Body of pancreas (tissue), 4 donors: ENCODE measurements at regions not wholly inside any gene's neighbourhood (a gene's known extent, or its start where the extent isn't known, plus 50 kb on each side); places are given as distances from the start of the nearest gene placed in this dataset.
"Not testable (repeated sequence)": the region's sequence is repeated elsewhere in the genome, so short reads cannot be mapped to it uniquely, and the experiment has no call there.

Experiments
- ATAC-seq: fragments of 150-250 bp; one replicate; pipeline ENCODE4 v1.9.1; 2016
- DNase-seq, 4 donors: peaks; one replicate each; pipeline ENCODE4 v3.0.0-alpha.2; 2019
- H3K27ac ChIP-seq, 4 donors: fragments of 200-600 bp; sonication (generic); 1 replicate in 3 of 4; 2 replicates in 1 of 4; pipeline versions ENCODE4 v1.5.1 to v1.6.1; 2016 to 2019; ENCODE audit warnings: mild to moderate bottlenecking in 1 of 4, mixed read lengths in 1 of 4, moderate library complexity in 1 of 4
- H3K27me3 ChIP-seq, 2 donors: fragments of 200-600 bp; sonication (generic); one replicate each; pipeline ENCODE4 v1.6.0; 2016; ENCODE audit warnings: mild to moderate bottlenecking in 1 of 2
- H3K36me3 ChIP-seq, 2 donors: fragments of 200-600 bp; sonication (generic); replicated peaks in 1 of 2; 2 replicates each; pipeline ENCODE4 v1.5.1; 2016; ENCODE audit warnings: low read depth in 2 of 2; ENCODE audit not compliant: insufficient read depth in 1 of 2
- H3K4me1 ChIP-seq: fragments of 200-600 bp; sonication (generic); one replicate; pipeline ENCODE4 v1.6.0; 2016
- H3K4me3 ChIP-seq, 2 donors: fragments of 200-600 bp; sonication (generic); 1 replicate in 1 of 2; 2 replicates in 1 of 2; pipeline ENCODE4 v1.5.1; 2016 to 2019
- H3K9me3 ChIP-seq, 3 donors: fragments of 200-600 bp; sonication (generic); 1 replicate in 2 of 3; 2 replicates in 1 of 3; pipeline ENCODE4 v1.5.1; 2016
- POLR2A ChIP-seq, 3 donors: fragments of 450-650 bp; IDR thresholded peaks; one replicate each; pipeline ENCODE4 v1.6.1; 2016; ENCODE audit warnings: antibody characterized with exemption in 3 of 3, mild to moderate bottlenecking in 2 of 3
- WGBS, 2 donors: methylation state at CpG; one replicate each; pipeline ENCODE4 v1.1.5; 2017; 5-methylcytosine and 5-hydroxymethylcytosine counted together
- intact Hi-C: fragments of 100-400 bp; cut with DNase I; formaldehyde crosslinking; loops from one replicate; pipeline ENCODE4 v1.15.1; 2023
- TF ChIP-seq, protein P1 (sequence below), 7 experiments: fragments of 450-650 bp in 4 of 7; fragments of 200-600 bp in 3 of 7; sonication (generic) in 3 of 7; IDR thresholded peaks; one replicate each; pipeline ENCODE4 v1.5.1; 2016 to 2019; ENCODE audit warnings: antibody characterized with exemption in 7 of 7

DNA sequence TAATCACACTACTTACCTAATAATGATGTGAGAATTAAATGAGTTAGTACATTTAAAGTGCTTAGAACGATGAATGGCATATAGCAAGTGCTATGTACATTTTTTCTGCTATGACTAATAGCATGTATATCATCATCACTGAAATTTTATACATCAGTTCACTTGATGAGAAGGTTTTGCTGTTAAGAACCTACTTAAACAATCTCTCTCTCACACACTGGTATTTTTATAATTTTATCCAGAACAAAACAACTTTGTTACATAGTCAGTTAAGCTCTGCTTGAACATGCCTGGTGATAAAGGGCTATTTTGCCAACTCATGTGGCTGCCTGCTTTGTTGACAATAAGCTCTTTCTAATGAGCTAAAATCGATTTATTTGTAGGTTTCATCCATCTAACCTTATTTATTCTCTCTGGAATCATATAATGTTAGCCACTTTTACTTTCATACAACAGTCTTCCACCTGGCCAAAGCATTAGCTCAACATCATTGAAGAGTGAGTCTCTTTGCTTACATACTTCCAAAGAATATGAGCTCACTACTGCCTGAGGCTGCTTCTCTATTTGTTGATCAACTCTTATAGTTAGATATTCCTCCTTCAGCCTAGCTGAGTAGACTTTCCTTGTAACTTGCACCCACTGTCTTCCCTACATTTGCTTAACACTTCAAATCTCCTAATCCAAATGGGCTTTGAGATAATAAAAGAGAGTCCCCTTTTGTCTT lies 372.7 kb upstream of the BOD1L1 start:
- no peaks in the 10 kb centered on the region for H3K27me3 ChIP-seq
- 37% methylated on average over 2 of the region's 2 CpGs for WGBS, 2 donors
- H3K4me1 ChIP-seq, result no peaks in the 10 kb centered on the region
- peaks cover 0 to 15% (median 0%) of the 10 kb centered on the region in 3 donors for H3K9me3 ChIP-seq
- H3K36me3 ChIP-seq, result no peaks in the 10 kb centered on the region
- no peak for DNase-seq
- no peak overlapping the region for H3K27ac ChIP-seq
- ATAC-seq, result no peak
- H3K4me3 ChIP-seq, result no peak overlapping the region
- intact Hi-C loops, result no loop called here
- no peak for TF ChIP-seq POLR2A (IDR thresholded peaks at IDR 0.05)
- TF ChIP-seq, protein P1, sequence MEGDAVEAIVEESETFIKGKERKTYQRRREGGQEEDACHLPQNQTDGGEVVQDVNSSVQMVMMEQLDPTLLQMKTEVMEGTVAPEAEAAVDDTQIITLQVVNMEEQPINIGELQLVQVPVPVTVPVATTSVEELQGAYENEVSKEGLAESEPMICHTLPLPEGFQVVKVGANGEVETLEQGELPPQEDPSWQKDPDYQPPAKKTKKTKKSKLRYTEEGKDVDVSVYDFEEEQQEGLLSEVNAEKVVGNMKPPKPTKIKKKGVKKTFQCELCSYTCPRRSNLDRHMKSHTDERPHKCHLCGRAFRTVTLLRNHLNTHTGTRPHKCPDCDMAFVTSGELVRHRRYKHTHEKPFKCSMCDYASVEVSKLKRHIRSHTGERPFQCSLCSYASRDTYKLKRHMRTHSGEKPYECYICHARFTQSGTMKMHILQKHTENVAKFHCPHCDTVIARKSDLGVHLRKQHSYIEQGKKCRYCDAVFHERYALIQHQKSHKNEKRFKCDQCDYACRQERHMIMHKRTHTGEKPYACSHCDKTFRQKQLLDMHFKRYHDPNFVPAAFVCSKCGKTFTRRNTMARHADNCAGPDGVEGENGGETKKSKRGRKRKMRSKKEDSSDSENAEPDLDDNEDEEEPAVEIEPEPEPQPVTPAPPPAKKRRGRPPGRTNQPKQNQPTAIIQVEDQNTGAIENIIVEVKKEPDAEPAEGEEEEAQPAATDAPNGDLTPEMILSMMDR (IDR thresholded peaks at IDR 0.05), result no peak

DNA sequence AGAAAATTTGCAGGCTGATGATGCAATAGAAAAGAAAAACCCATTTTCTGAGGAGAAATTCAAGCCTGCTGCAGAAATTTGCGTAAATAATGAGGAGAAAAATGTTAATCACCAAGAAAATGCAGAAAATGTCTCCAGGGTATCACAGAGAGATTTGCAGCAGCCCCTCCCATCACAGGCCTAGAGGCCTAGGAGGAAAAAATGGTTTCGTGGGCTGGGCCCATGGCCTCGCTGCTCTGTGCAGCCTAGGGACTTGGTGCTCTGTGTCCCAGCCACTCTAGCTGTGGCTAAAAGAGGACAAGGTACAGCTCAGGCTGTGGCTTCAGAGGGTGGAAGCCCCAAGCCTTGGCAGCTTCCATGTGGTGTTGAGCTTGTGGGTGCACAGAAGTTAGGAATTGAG lies 374.8 kb upstream of the BOD1L1 start:
- DNase-seq, H3K36me3 ChIP-seq, intact Hi-C loops, H3K4me3 ChIP-seq, H3K27me3 ChIP-seq, H3K27ac ChIP-seq, ATAC-seq, H3K4me1 ChIP-seq: not testable (repeated sequence)
- 69 to 94% methylated on average over 3 of the region's 3 CpGs for WGBS, 2 donors
- H3K9me3 ChIP-seq, result peaks cover 0 to 15% (median 0%) of the 10 kb centered on the region in 3 donors

DNA sequence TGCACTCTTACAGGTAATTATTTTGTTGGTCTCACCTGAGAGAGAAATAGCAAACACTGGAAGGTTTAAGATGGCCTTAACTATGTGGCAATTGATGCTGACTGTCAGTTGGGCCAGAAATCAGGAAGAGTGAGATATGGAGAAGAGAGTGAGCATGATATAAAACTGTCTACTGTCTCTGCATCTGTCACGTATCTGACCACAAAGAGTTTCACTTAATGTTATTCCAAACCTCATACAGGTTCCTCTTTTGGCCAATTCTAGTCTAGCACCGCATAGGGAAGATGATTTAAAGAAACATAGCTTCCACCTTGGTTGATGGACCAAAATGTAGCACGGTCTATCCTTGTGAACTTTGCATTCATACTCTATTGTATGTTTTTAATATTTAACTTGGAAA lies 381.0 kb upstream of the BOD1L1 start:
- WGBS, 2 donors, result 72 to 74% methylated on average over 3 of the region's 3 CpGs
- ATAC-seq (no peak), DNase-seq (no peak)
- Histone ChIP-seq H3K4me3 (no peak overlapping the region), H3K9me3 (no peaks in the 10 kb centered on the region), H3K27me3 (no peaks in the 10 kb centered on the region), H3K4me1 (no peaks in the 10 kb centered on the region), H3K36me3 (no peaks in the 10 kb centered on the region), H3K27ac (no peak overlapping the region)
- intact Hi-C loops, result no loop called here
- no peak for TF ChIP-seq POLR2A (IDR thresholded peaks at IDR 0.05)
- TF ChIP-seq, protein P1 (IDR thresholded peaks at IDR 0.05), result no peak

DNA sequence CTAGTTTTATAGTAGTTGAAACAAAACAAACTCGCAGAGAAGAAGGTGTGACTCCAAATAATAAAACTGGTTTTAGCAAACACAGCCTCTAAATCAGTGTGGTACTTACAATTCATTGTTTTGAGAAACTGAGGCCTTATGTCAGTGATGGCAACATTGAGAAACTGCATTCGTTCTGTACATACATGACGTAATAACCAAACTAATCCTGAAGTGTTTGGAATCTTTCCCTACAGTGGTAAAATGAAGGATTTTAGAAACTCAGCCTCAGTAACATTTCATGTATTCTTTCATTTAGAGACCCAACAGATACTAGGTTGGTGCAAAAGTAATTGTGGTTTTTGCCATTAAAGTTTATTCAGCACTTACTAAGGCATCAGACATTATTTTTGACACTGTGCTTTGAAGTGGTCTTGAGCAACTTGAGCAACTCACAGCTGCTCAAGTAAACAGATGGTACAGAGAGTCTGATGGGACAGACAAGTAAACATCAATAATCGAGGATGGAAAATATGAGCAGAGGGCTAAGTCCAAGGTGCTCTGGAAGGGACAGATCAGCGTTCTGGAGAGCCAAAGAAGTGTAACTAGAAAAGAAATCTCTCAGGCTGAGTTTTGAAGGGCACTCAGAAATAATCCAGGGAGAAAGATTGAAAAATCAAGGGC lies 390.8 kb upstream of the BOD1L1 start:
- no peaks in the 10 kb centered on the region for H3K27me3 ChIP-seq
- H3K36me3 ChIP-seq, result no peaks in the 10 kb centered on the region
- no peaks in the 10 kb centered on the region for H3K9me3 ChIP-seq
- DNase-seq (no peak), ATAC-seq (no peak)
- H3K4me1 ChIP-seq, result no peaks in the 10 kb centered on the region
- H3K27ac ChIP-seq, result no peak overlapping the region
- intact Hi-C loops, result no loop called here
- 54 to 61% methylated on average over 5 of the region's 5 CpGs for WGBS, 2 donors
- TF ChIP-seq, protein P1 (IDR thresholded peaks at IDR 0.05), result no peak
- no peak for TF ChIP-seq POLR2A (IDR thresholded peaks at IDR 0.05)
- no peak overlapping the region for H3K4me3 ChIP-seq

DNA sequence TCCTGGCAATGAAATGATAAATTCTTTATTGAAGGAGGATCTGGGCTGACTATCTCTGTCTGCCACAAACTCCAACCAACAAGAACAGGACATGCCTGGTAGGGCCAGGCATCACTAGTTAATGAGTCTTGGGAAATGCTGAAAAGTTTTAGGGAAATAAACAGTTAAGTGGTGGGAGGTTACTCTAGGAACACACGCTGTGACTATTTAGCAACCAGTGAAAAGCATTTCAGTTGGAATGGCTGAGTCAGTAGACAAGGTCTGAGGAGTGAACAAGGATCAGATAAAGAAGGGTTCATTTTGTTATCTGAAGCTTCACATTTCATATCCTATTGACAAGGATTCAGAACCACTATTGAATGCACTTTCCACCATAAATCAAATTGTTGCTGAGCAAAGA lies 394.9 kb upstream of the BOD1L1 start:
- WGBS, 2 donors, result 43 to 61% methylated on average over 1 of the region's 1 CpG
- no peak for DNase-seq

More for the DNA sequence above, 394.9 kb upstream of the BOD1L1 start:
- no peaks in the 10 kb centered on the region for H3K4me1 ChIP-seq
- H3K4me3 ChIP-seq, result no peak overlapping the region
- no peak overlapping the region for H3K27ac ChIP-seq
- no peaks in the 10 kb centered on the region for H3K36me3 ChIP-seq
- TF ChIP-seq, protein P1 (IDR thresholded peaks at IDR 0.05), result no peak
- TF ChIP-seq POLR2A (IDR thresholded peaks at IDR 0.05), result no peak
- H3K27me3 ChIP-seq, result no peaks in the 10 kb centered on the region
- intact Hi-C loops, result no loop called here
- H3K9me3 ChIP-seq, result no peaks in the 10 kb centered on the region
- ATAC-seq, result no peak
